Testis (tissue), 2 donors: ENCODE measurements at regions not wholly inside any gene's neighbourhood (a gene's known extent, or its start where the extent isn't known, plus 50 kb on each side); places are given as distances from the start of the nearest gene placed in this dataset.

Experiments
- DNase-seq: peaks from one replicate; pipeline ENCODE4 v3.0.0-alpha.2; 2019
- H3K27ac ChIP-seq, 2 donors: fragments of 200-600 bp; sonication (generic); one replicate each; pipeline ENCODE4 v1.5.1; 2019
- H3K27me3 ChIP-seq: fragments of 200-600 bp; sonication (generic); one replicate; pipeline ENCODE4 v1.5.1; 2019
- H3K36me3 ChIP-seq: fragments of 200-600 bp; sonication (generic); one replicate; pipeline ENCODE4 v1.5.1; 2017; ENCODE audit warnings: low read depth; ENCODE audit errors: missing control alignments
- H3K4me1 ChIP-seq: fragments of 200-600 bp; sonication (generic); one replicate; pipeline ENCODE4 v1.5.1; 2019
- H3K4me3 ChIP-seq, 2 donors: fragments of 200-600 bp; sonication (generic); one replicate each; pipeline ENCODE4 v1.5.1; 2017 to 2019
- H3K9me3 ChIP-seq: fragments of 200-600 bp; sonication (generic); one replicate; pipeline ENCODE4 v1.5.1; 2017
- CTCF ChIP-seq, 3 experiments: fragments of 450-650 bp in 2 of 3; fragments of 200-600 bp in 1 of 3; sonication (generic) in 1 of 3; IDR thresholded peaks; one replicate each; pipeline ENCODE4 v1.5.1; 2016 to 2019; ENCODE audit warnings: antibody characterized with exemption in 3 of 3, mild to moderate bottlenecking in 2 of 3, moderate library complexity in 1 of 3
- POLR2A ChIP-seq: fragments of 450-650 bp; IDR thresholded peaks from one replicate; pipeline ENCODE4 v1.6.1; 2017; ENCODE audit warnings: antibody characterized with exemption, mild to moderate bottlenecking, moderate library complexity
- WGBS, 2 donors: methylation state at CpG; one replicate each; pipeline ENCODE4 v1.1.5; 2018; 5-methylcytosine and 5-hydroxymethylcytosine counted together
- intact Hi-C: fragments of 100-400 bp; cut with DNase I; formaldehyde crosslinking; loops from one replicate; pipeline ENCODE4 v1.15.1; 2023; ENCODE audit warnings: low total_unique reads

DNA sequence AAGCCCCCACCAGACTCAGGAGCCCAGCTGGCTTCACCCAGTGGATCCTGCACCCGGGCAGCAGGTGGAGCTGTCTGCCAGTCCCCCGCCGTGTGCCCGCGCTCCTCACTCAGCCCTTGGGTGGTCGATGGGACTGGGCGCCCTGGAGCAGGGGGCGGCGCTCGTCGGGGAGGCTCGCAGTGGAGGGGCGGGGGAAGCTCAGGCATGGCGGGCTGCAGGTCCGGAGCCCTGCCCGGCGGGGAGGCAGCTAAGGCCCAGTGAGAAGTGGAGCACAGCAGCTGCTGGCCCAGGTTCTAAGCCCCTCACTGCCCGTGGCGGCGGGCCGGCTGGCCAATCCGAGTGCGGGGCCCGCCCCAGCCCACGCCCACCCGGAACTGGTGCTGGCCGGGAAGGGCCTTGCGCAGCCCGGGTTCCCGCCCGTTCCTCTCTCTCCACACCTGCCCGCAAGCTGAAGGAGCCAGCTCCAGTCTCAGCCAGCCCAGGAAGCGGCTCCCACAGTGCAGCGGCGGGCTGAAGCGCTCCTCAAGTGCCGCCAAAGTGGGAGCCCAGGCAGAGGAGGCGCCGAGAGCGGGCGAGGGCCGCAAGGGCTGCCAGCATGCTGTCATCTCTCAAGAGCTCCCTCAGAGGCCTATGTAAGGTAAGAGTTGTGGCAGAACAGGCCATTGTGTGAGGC lies 1307.8 kb upstream of the TMEFF2 start:
- Histone ChIP-seq H3K9me3 (no peaks in the 10 kb centered on the region), H3K27me3 (no peaks in the 10 kb centered on the region), H3K36me3 (no peaks in the 10 kb centered on the region), H3K4me1 (no peaks in the 10 kb centered on the region), H3K27ac (no peak overlapping the region), H3K4me3 (peak overlapping the region; percentile 21 to 43)
- 57 to 94% methylated on average over 16 to 40 of the region's 42 CpGs for WGBS, 2 donors
- intact Hi-C loops, result no loop called here
- no peak for TF ChIP-seq CTCF (IDR thresholded peaks at IDR 0.05)
- TF ChIP-seq POLR2A, result no peak
- peak; percentile 48 for DNase-seq

GRCh38 chr2:193496786-193497185 lies 1302.1 kb upstream of the TMEFF2 start:
- H3K27ac ChIP-seq, result no peak overlapping the region
- H3K4me1 ChIP-seq, result no peaks in the 10 kb centered on the region
- intact Hi-C loops, result no loop called here
- WGBS, 2 donors, result 75 to 84% methylated on average over 2 of the region's 2 CpGs
- no peak for DNase-seq
- no peak for TF ChIP-seq POLR2A
- H3K36me3 ChIP-seq, result no peaks in the 10 kb centered on the region
- H3K27me3 ChIP-seq, result no peaks in the 10 kb centered on the region
- no peak overlapping the region for H3K4me3 ChIP-seq
- no peaks in the 10 kb centered on the region for H3K9me3 ChIP-seq

GRCh38 chr2:193482557-193482956 lies 1287.8 kb upstream of the TMEFF2 start:
- Histone ChIP-seq H3K36me3 (no peaks in the 10 kb centered on the region), H3K9me3 (no peaks in the 10 kb centered on the region), H3K27me3 (no peaks in the 10 kb centered on the region), H3K4me3 (no peak overlapping the region), H3K4me1 (no peaks in the 10 kb centered on the region), H3K27ac (no peak overlapping the region)
- no peak for DNase-seq
- intact Hi-C loops, result no loop called here
- TF ChIP-seq POLR2A, result no peak
- TF ChIP-seq CTCF (IDR thresholded peaks at IDR 0.05), result no peak
- 82 to 90% methylated on average over 3 of the region's 3 CpGs for WGBS, 2 donors

- Histone ChIP-seq H3K27me3 (no peaks in the 10 kb centered on the region), H3K4me1 (no peaks in the 10 kb centered on the region), H3K36me3 (no peaks in the 10 kb centered on the region), H3K27ac (no peak overlapping the region), H3K9me3 (no peaks in the 10 kb centered on the region), H3K4me3 (no peak overlapping the region)
- 85 to 86% methylated on average over 1 of the region's 1 CpG for WGBS, 2 donors
- no peak for DNase-seq
- TF ChIP-seq CTCF (IDR thresholded peaks at IDR 0.05), result no peak
- no peak for TF ChIP-seq POLR2A
- intact Hi-C loops, result no loop called here
Observed at GRCh38 chr2:193480187-193480586, 1285.5 kb upstream of the TMEFF2 start.

- H3K4me3 ChIP-seq, result no peak overlapping the region
- 78 to 87% methylated on average over 6 of the region's 6 CpGs for WGBS, 2 donors
- H3K9me3 ChIP-seq, result no peaks in the 10 kb centered on the region
Observed at GRCh38 chr2:193476171-193476800, 1281.6 kb upstream of the TMEFF2 start.

More at GRCh38 chr2:193476171-193476800, 1281.6 kb upstream of the TMEFF2 start:
- Histone ChIP-seq H3K27me3 (no peaks in the 10 kb centered on the region), H3K27ac (no peak overlapping the region), H3K4me1 (no peaks in the 10 kb centered on the region), H3K36me3 (no peaks in the 10 kb centered on the region)
- no peak for TF ChIP-seq POLR2A
- no peak for TF ChIP-seq CTCF (IDR thresholded peaks at IDR 0.05)
- intact Hi-C loops, result no loop called here
- DNase-seq, result no peak
